HG02885 (cell line): ENCODE measurements at regions not wholly inside any gene's neighbourhood (a gene's known extent, or its start where the extent isn't known, plus 50 kb on each side); places are given as distances from the start of the nearest gene placed in this dataset.
"Not testable (repeated sequence)": the region's sequence is repeated elsewhere in the genome, so short reads cannot be mapped to it uniquely, and the experiment has no call there.

Source experiments
- ATAC-seq: cut with Tn5 transposase; IDR thresholded peaks from one replicate; pipeline ENCODE4 v1.9.1; 2021; ENCODE audit warnings: mild to moderate bottlenecking; ENCODE audit not compliant: unreplicated experiment, poor library complexity

DNA sequence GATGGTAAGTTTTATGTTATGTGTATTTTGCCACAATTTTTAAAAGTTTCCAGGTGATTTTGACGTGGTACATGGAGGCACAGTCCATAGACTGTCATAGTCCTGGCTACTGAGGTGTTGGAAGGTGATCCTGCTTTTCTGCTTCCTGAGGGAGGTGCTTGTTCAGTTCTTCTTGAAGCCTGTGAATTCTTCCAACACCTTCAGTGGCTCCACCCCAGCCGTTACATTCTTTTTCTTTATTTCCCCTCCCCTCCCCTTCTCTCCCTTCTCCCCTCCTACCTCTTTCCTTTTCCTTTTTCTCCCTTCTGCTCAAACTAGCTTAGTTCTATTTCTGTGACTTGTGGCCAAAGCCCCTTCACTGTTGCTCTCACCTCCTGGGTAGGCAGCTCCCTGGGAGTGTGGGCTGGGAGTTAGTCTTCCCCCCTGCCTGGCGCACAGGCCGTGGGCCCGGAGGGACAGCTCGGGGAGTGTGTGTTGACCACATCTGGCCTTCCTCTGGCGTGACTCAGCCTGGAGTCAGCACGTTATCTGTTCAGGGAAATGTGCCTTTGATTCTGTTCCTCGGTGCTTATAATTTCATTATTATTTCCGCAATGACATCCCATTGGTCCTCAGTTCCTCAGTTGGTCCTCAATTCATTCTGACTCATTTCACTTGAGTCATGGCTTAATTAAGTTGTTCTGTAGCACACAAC lies 566.2 kb downstream of the TBC1D22A start:
- no peak for ATAC-seq

DNA sequence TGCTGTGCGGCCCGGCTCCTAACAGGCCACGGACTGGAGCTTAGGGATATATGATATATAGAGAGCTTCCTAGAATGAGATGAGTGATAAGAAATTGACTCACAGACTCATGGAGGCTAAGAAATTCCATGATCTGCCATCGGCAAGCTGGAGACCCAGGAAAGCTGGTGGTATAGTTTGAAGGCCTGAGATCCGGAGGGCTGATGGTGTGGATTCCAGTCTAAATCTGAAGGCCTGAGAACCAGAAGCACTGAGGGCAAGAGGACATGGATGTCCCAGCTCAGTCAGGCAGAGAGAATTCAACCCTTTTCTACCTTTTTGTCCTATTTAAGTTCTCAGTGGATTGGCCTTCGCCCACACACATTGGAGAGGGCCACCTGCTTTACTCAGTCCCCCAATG lies 564.8 kb downstream of the TBC1D22A start:
- ATAC-seq = no peak

DNA sequence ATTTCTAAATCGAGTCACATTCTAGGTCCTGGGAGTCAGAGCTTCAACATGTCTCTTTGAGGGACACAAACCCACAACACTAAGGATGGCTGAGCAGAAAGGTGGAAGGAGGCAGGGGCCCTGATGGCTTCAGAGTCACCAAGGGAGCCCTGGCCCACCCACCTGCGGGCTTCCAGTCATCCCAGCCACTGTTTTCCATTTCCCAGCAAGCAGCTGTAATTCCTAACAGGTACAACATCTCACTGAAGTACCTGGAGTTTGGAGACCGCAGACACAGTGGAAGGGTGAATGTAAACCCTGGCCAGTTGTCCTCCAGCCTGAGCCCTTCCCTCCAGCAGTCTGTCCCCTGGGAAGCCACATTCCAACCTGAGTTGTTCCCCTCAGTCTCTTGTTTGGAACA lies 562.8 kb downstream of the TBC1D22A start:
- no peak for ATAC-seq

DNA sequence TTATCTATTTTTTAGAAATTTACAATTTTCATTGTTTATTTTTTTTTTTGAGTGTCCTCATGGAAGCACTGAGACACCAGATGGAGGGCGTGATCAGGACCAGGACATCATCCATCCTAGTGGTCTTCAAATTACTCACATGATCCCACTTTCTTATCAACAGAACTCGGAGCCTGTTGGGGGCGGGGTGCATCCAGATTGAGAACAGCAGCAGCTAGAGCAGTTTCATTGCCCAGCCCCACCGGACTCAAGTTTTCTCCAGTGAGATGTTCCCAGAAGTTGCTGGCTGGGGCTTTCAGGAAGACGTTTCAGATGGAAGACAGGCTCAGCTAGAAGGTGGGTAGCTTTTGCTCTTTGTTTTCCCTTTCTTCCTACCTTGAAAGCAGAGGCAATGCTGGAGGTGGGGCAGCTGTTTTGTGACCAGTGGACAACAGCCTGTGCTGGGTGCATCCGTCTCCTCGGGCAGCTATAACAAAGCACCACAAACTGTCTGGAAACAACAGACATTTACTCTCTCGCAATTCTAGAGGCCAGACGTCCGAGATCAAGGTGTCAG lies 562.1 kb downstream of the TBC1D22A start:
- ATAC-seq = no peak

DNA sequence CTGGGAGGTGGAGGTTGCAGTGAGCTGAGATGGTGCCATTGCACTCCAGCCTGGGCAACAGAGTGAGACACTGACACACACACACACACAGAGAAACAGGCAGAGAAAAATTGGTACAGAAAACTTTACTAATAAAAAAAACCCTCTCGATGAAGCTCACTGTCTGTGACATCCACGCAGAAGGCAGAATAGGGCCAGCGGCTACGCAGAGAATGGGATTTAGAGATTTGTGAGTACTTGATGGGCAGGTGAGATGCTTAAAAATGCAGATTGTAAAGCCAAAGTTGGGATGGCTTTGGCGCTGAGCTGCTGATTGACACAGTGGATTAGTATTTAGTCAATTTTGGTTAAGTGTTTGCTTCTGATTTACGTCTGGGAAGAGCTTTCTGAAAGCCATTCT lies 561.1 kb downstream of the TBC1D22A start:
- no peak for ATAC-seq

DNA sequence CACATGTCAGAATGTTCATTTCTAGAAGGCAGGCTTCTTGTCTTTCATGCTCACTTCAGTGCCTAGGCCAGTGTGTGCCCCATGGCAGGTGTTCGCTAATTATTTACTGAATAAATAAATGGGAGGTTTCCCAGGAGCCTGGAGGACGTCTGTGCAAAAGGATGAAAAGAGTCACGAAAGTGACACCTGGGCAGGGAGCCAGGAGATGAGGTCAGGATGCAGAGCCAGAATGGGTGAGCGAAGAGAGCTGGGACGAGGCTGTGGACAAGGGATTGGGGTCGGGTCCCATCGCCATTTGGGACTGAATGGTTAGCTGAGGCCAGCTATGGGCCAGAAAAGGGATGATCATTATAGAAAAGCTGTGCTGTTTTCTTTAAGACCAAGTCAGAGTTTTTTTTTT lies 560.4 kb downstream of the TBC1D22A start:
- no peak for ATAC-seq

DNA sequence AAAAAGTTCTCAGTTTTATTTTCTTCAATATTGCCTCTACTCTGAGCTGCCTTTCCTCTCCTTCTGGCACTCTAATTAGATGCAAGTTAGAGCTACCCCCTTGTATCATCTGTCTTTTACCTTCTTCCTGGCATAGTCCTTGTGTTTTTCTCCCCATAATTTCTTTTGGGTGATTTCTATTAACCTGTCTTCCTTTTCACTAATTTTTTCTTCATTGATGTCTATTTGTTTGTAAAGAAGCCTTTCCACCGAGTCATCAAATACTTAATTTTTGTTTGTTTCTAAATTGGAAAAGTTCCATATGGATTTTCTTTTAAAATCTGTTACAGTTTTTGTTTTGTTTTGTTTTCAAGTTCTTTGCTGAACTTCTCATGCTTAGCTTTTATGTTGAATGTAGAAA lies 558.1 kb downstream of the TBC1D22A start:
- ATAC-seq = no peak

DNA sequence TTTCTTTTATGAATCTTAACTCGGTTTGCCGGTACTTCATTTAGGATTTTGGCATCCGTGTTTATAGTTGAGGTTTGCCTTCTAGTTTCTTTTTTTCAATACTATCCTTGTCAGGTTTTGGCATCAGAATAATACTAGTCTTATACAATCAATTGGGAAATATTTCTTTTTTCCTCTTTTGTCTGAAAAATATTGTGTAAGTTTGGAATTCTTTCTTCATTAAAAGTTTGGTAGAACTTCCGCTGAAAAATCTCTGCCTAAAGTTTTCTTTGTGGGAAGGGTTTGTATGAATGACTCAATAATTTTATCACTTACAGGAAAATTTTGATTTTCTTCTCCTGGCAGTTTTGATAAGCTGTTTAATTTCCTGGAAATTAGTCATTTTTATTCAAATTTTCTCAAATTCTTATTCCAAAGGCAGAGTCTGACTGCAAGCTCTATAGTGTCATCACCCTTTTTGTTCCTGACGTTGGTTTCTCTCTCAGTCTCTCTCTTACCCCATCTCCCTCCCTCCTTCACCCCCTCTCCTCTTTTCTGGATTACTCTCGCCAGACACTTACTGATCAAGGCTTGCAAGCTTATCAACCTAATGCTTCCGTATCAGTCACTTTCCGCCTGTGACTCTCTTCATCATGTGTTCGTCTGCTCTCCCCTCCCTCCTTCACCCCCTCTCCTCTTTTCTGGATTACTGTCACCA lies 555.7 kb downstream of the TBC1D22A start:
- no peak for ATAC-seq

DNA sequence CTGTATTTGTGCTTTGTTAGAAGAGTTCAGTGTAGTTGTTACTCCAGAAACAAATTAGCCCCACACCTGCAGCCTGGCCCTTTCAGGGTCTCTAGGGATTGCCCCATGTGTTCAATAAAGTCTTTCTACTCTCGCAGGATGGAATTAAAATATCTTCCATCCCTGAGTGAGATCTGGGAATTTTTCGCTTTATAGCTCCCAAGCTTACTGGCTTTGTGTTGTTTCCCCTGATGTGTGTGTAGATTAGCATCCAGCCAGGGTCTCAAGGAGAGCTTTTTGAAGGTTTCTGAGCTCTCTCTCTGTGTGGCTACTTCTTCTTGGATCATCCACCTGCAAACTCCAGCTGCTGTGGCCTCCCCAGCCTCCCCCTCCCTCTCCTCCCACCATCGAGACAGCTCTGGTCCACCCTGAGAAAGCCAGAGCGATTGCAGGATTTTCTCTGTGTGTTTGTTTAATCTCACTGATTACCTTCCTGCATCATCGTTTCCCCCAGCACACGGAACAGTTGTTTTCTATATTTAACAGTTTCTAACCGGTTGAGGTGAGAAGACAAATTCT lies 553.5 kb downstream of the TBC1D22A start:
- ATAC-seq = no peak

DNA sequence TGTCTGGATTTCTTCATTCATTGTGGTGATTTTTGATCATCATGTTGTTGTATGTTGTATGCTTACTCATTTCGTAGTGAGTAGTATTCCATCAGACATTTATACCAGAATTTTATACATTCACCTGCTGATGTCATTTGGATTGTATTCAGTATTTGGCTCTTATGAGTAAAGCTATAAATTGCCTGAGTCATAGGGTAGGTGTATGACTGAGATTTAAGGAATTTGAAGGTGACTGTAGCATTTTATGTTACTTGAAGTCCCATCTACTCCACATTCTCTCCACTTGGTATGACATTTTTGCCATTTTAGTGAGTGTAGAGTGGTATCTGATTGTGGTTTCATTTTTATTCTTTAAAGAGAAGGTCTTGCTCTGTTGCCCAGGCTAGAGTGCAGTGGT lies 548.2 kb downstream of the TBC1D22A start:
- ATAC-seq = no peak

DNA sequence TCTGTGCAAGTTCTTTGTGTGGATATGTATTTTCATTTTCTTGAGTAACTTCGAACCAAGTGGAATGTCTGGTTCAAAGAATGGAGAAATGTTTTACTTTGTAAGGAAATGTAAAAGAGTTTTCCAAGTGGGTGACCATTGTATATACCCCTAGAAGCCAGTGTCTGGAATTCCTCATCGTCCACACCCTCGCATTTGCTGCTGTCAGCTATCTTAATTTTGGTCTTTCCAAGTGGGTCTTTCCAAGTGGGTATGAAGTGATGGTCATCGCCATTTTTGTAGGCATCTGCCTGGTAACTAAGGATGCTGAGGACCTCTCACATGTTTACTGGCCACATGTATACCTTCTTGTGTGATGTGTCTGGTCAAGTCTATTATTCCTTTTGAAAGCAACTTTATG lies 547.5 kb downstream of the TBC1D22A start:
- no peak for ATAC-seq

DNA sequence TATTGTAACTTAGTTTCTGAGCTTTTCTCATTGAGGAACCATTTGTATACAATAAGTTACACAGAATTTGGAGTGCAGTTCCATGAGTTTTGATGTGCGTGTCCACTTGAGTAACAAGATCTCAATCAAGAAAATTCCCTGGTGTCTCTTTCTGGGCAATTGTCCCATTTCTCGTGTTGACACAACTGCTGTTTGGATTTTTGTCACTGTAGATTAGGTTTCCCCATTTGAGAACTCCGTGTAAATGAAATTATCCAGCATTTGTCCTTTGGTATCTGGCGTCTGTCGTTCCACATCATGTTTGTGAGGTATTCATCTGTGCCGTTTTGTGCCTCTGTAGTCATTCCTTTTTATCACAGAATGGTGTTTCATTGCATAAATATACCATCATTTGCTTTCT lies 547.0 kb downstream of the TBC1D22A start:
- ATAC-seq = no peak

DNA sequence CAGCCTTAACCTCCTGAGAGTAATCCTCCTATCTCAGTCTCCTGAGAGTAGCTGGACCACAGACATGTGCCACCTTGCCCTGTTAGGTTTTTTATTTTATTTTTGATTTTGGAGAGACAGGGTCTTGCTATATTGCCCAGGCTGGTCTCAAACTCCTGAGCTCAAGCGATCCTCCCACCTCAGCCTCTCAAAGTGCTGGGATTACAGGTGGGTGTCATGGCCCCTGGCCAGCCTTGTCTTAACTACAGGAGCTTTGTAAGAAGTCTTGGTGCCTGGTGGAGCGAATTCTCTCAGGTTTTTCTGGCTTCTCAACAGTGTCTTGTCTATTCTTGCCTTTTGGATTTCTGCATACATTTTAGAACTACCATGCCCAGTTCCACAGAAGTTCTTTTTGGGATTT lies 546.4 kb downstream of the TBC1D22A start:
- no peak for ATAC-seq

DNA sequence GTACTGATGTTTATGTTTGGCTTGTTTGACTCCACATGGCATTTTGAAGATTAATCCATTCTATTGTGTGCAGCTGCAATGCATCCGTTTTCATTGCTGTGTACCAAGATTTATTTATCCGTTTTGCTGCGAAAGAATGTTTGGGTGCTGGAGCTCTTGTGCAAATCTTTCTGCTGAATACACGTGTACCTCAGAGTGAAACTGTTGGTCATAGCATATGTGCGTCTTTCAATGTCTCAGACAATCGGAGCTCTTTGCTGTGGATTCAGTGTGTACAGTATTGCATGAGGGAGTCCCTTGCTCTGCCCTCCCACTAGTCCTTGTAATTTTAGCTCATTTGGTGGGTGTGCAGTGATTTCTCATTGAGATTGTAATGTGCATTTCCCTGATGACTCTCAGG lies 545.4 kb downstream of the TBC1D22A start:
- no peak for ATAC-seq

DNA sequence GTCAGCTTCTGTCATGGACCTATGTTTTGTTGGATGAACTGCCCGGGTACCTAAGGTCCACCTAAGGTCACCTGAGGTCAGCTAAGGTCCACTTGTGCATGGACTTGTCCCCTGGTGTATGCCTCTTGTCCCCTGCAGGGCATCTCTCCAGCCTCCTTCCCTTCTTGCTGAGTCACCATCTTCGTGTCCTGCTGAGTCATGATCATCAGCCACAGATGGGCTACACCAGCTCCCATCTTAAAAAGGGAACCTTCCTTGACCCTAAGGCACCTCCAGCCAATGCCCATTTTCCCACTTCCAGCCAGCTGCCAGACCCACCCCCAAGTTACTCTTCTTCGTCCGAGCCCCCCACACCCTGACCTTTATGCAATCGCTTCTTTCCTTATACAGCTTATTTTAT lies 544.9 kb downstream of the TBC1D22A start:
- ATAC-seq = no peak

DNA sequence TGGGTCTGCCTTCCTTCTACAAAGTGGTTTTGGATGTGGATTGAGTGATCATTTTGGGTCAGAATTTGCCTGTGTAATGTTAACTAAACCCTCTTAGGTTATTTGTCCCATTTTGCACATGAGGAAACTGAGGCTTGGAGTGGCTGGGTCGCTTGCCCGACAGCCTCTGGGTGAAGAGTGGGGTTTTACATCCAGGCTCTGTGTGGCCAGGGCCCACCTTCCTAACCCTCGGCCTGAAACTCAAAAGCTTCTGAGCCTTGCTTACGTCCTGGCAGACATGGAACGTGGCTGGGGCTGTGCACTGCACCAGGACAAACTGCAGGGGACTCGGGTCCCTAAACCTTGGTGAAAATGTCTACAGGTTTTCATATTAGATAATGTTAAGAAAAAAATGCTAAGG lies 542.4 kb downstream of the TBC1D22A start:
- no peak for ATAC-seq

DNA sequence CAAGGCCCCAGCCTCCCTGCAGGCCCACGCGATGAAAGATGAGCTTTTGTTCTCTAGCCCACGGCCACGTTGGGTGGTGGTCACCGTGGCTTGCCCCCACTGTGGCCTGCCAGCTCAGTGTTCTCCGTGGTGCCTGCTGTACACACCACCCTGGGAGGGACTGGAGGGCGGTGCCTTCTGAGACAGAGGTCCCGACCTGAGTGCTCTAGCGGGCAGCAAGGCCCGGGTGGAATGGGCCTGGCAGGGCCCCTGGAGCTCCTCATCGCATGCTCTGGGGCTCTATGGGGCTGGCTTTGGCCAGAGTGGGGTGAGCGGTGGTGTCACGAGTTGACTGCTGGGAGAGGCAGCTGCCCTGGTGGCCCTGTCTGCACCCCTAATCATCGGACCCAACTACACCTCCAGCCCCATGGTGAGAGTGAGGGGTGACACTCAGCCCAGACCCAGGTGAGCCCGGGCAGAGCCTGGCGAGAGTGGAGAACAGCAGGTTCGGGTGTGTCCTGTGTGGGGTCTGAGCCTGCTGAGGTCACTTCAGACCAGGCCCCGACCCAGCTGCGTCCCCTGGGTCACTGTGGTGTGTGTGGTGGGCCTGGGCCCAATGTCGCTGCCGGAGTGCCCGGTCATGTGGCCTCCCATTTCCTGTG lies 541.9 kb downstream of the TBC1D22A start:
- no peak for ATAC-seq

DNA sequence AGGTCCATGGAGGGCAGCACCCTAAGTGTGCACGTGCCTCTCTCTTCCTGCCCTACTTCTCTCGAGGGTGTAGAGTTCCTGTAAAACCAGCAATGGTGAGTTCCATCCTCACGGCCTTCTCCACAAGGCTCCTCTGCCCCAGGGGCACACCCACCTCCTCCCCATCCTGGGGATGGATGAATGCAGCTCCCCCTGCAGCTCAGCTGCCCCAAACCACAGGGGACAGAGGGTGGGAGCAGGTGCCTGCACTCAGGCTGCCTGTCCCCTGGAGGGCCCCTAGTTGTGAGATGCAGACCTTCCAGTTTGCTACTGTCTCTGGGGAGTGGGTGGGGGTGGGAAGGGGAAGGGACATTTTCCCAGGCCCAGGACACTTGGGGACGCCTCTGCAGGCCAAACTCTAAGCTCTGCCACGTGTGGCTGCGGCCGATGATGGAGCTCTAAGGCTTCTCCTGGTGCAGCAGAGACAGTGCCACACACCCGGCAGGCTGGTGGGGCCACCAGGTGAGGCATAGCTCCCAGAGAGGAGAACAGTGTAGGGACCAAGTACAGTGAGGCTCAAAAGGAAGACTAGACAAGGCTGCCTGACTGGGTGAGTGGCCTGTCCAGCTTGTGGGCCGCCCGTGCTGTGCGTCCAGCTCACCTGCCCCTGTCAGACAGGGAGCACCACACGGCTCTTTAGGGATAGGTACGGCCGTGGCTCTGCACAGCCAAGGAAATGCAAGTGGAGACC lies 540.9 kb downstream of the TBC1D22A start:
- ATAC-seq = no peak

DNA sequence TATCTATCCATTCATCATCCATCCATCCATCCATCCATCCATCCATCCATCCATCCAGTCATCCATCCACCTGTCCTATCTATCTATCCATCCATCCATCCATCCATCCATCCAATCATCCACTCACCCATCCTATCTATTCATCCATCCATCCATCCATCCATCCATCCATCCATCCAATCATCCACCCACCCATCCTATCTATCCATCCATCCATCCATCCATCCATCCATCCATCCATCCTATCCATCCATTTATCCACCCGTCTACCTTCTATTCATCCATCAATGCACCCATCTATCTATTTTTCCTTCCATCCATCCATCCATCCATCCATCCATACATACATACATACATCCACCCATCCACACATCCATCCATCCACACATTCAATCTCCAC lies 540.1 kb downstream of the TBC1D22A start:
- ATAC-seq = not testable (repeated sequence)

DNA sequence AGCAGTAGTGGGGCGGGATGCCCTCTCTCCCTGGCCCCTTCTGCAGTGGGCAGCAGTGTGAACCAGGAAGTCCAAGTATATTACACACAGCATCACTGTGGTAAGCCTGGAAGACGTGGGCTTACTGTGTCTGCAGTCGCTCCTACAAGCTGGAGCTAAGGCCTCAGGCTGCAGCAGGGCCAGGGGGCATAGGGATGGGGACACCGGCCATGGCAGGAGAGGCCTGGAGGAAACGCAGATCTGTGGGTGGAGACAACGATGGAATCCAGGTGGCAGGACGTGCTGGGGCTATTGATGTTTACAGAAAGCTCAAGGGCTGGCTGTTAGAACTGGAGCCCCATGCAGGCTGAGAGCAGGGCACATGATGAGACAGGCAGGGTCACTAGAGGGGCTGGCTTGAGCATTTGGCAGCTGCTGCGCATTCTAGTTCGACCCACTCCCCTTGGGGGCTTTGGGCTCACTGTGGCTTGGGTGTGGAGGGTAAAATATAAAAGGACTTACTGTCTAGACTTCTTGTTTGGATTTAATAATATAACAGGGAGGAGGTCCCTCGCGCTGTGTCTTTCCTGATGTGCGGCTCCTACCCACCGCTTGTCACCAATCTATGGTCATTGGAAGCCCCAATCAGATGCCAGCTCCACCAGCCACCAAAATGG lies 539.5 kb downstream of the TBC1D22A start:
- no peak for ATAC-seq
